NCI-H1694 treated with DMSO at 0.1 percent for 48 hours (cell line): ENCODE measurements at regions not wholly inside any gene's neighbourhood (a gene's known extent, or its start where the extent isn't known, plus 50 kb on each side); places are given as distances from the start of the nearest gene placed in this dataset.

Experiments
- DNase-seq: peaks from one replicate; lab custom pipeline; 2025; lab: John Stamatoyannopoulos, UW

GRCh38 chr10:129108378-129108777 lies 358.7 kb upstream of the MGMT start:
- DNase-seq, result no peak

- DNase-seq, result no peak
Measured at GRCh38 chr10:129108994-129109393, 358.0 kb upstream of the MGMT start.

- no peak for DNase-seq
Measured at GRCh38 chr10:129110780-129111179, 356.3 kb upstream of the MGMT start.

- DNase-seq, result no peak
Measured at GRCh38 chr10:129111922-129112321, 355.1 kb upstream of the MGMT start.

GRCh38 chr10:129114588-129114987 lies 352.5 kb upstream of the MGMT start:
- DNase-seq, result no peak

- DNase-seq, result no peak
Measured at GRCh38 chr10:129116371-129116770, 350.7 kb upstream of the MGMT start.

GRCh38 chr10:129120441-129120840 lies 346.6 kb upstream of the MGMT start:
- DNase-seq, result no peak

- DNase-seq, result no peak
Measured at GRCh38 chr10:129122846-129123245, 344.2 kb upstream of the MGMT start.

GRCh38 chr10:129123428-129123827 lies 343.6 kb upstream of the MGMT start:
- DNase-seq, result no peak

- DNase-seq, result no peak
Measured at GRCh38 chr10:129126982-129127381, 340.1 kb upstream of the MGMT start.

- no peak for DNase-seq
Measured at GRCh38 chr10:129131457-129132132, 335.4 kb upstream of the MGMT start.

- no peak for DNase-seq
Measured at GRCh38 chr10:129133856-129134255, 333.2 kb upstream of the MGMT start.

- no peak for DNase-seq
Measured at GRCh38 chr10:129134371-129134770, 332.7 kb upstream of the MGMT start.

GRCh38 chr10:129135624-129136023 lies 331.4 kb upstream of the MGMT start:
- no peak for DNase-seq

GRCh38 chr10:129136074-129136473 lies 331.0 kb upstream of the MGMT start:
- no peak for DNase-seq

GRCh38 chr10:129136951-129137350 lies 330.1 kb upstream of the MGMT start:
- no peak for DNase-seq

GRCh38 chr10:129140921-129141885 lies 325.8 kb upstream of the MGMT start:
- no peak for DNase-seq

GRCh38 chr10:129151281-129151680 lies 315.8 kb upstream of the MGMT start:
- DNase-seq, result no peak

GRCh38 chr10:129156406-129156805 lies 310.6 kb upstream of the MGMT start:
- DNase-seq, result no peak

- DNase-seq, result no peak
Measured at GRCh38 chr10:129157185-129157584, 309.9 kb upstream of the MGMT start.

GRCh38 chr10:129161150-129161549 lies 305.9 kb upstream of the MGMT start:
- DNase-seq, result no peak

- no peak for DNase-seq
Measured at GRCh38 chr10:129163531-129163930, 303.5 kb upstream of the MGMT start.

- DNase-seq, result no peak
Measured at GRCh38 chr10:129165076-129165720, 301.8 kb upstream of the MGMT start.
